DND-41 (cell line): ENCODE measurements at regions not wholly inside any gene's neighbourhood (a gene's known extent, or its start where the extent isn't known, plus 50 kb on each side); places are given as distances from the start of the nearest gene placed in this dataset.
A peak's percentile ranks its signal among the peaks of the same experiment; 100 is the strongest.

Experiments used
- ATAC-seq: fragments of 200-7000 bp; cut with Tn5 transposase; 3 replicates; pipeline ENCODE4 v1.9.1; 2021; ENCODE audit warnings: low read depth; ENCODE audit not compliant: insufficient read depth
- DNase-seq: peaks from one replicate; pipeline ENCODE4 v3.0.0-alpha.2; 2020
- H2AFZ ChIP-seq: 2 replicates; pipeline ENCODE4 v1.6.0; 2012; ENCODE audit warnings: low read depth, low read length
- H3K27ac ChIP-seq: 2 replicates; pipeline ENCODE4 v1.5.1; 2012; ENCODE audit warnings: low read length, inconsistent platforms
- H3K27me3 ChIP-seq: fragments of 200-600 bp; sonication (generic); 2 replicates; pipeline ENCODE4 v1.6.0; 2012; ENCODE audit warnings: low read length, mild to moderate bottlenecking, inconsistent platforms; ENCODE audit not compliant: insufficient read depth, poor library complexity
- H3K36me3 ChIP-seq: 2 replicates; pipeline ENCODE4 v1.5.1; 2012; ENCODE audit warnings: low read length, inconsistent platforms; ENCODE audit not compliant: insufficient read depth
- H3K4me1 ChIP-seq: 2 replicates; pipeline ENCODE4 v1.5.1; 2012; ENCODE audit warnings: mild to moderate bottlenecking, low read length; ENCODE audit not compliant: insufficient read depth
- H3K4me2 ChIP-seq: 2 replicates; pipeline ENCODE4 v1.6.0; 2012; ENCODE audit warnings: mild to moderate bottlenecking, moderate library complexity, low read length, inconsistent platforms; ENCODE audit not compliant: insufficient read depth
- H3K4me3 ChIP-seq, 2 experiments: fragments of 200-600 bp in 1 of 2; shearing (Covaris generic) in 1 of 2; 2 replicates each; pipeline ENCODE4 v1.5.1; 2012 to 2016; ENCODE audit warnings: inconsistent platforms in 2 of 2, low read length in 2 of 2, mild to moderate bottlenecking in 2 of 2, low read depth in 1 of 2, moderate library complexity in 1 of 2
- H3K79me2 ChIP-seq: 2 replicates; pipeline ENCODE4 v1.6.0; 2012; ENCODE audit warnings: low read length, inconsistent platforms; ENCODE audit not compliant: insufficient read depth
- H3K9ac ChIP-seq: 2 replicates; pipeline ENCODE4 v1.6.0; 2012; ENCODE audit warnings: low read depth, mild to moderate bottlenecking, inconsistent platforms, low read length, moderate library complexity
- H3K9me3 ChIP-seq: 2 replicates; pipeline ENCODE4 v1.5.1; 2012; ENCODE audit warnings: low read length, moderate library complexity, mild to moderate bottlenecking, inconsistent platforms; ENCODE audit not compliant: insufficient read depth, severe bottlenecking
- H4K20me1 ChIP-seq: 2 replicates; pipeline ENCODE4 v1.6.0; 2012; ENCODE audit warnings: low read length; ENCODE audit not compliant: insufficient read depth
- CTCF ChIP-seq: IDR thresholded peaks from 2 replicates; pipeline ENCODE4 v1.5.1; 2012; ENCODE audit warnings: borderline replicate concordance, low read length, moderate library complexity, mild to moderate bottlenecking; ENCODE audit not compliant: poor library complexity, severe bottlenecking; ENCODE audit errors: extremely low read depth
- EZH2 ChIP-seq: IDR thresholded peaks from 3 replicates; pipeline ENCODE4 v1.6.1; 2012; ENCODE audit warnings: borderline replicate concordance, low read depth, mild to moderate bottlenecking, moderate library complexity, low read length, inconsistent platforms; ENCODE audit not compliant: severe bottlenecking

DNA sequence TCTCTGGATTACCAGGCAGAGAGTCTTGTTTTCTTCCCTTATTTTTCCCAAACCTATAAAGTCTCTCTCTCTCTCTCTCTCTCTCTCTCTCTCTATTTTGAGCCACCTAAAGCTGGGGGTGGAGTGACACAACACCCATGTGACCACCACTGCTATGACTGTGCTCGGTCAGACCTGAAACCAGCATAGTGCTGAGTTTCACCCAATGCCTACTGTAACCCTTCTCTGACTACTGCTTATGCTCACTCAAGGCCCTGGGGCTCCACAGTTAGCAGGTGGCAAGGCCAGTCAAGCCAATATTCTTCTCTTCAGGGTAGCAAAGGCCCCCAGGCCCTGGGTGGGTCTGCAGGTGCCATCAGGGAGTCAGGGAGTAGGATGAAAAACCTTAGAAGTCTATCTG, 114.7 kb upstream of the ARMCX2 start:
- Histone ChIP-seq H2AFZ (no peak overlapping the region), H3K4me3 (no peak overlapping the region), H3K27ac (no peak overlapping the region), H3K4me1 (no peaks in the 10 kb centered on the region), H3K9me3 (no peaks in the 10 kb centered on the region), H3K27me3 (no peaks in the 10 kb centered on the region), H3K36me3 (no peaks in the 10 kb centered on the region), H3K79me2 (no peaks in the 10 kb centered on the region), H3K9ac (no peak overlapping the region), H3K4me2 (no peak overlapping the region), H4K20me1 (no peaks in the 10 kb centered on the region)
- no peak for ATAC-seq
- no peak for DNase-seq
- TF ChIP-seq CTCF (no peak), EZH2 (no peak)

- TF ChIP-seq CTCF, result no peak
- no peak for TF ChIP-seq EZH2
- DNase-seq, result no peak
- Histone ChIP-seq H3K9me3 (no peaks in the 10 kb centered on the region), H3K4me3 (no peak overlapping the region), H3K4me2 (no peak overlapping the region), H3K4me1 (no peaks in the 10 kb centered on the region), H3K9ac (no peak overlapping the region), H2AFZ (no peak overlapping the region), H3K79me2 (no peaks in the 10 kb centered on the region), H3K27me3 (no peaks in the 10 kb centered on the region), H3K27ac (no peak overlapping the region), H3K36me3 (no peaks in the 10 kb centered on the region), H4K20me1 (no peaks in the 10 kb centered on the region)
- ATAC-seq, result no peak
Measured at GRCh38 chrX:101764538-101764937, 104.9 kb upstream of the ARMCX2 start.

- peak; percentile 20 for DNase-seq
- TF ChIP-seq EZH2, result no peak
- peak; percentile 48 for TF ChIP-seq CTCF
- no peaks in the 10 kb centered on the region for H3K27me3 ChIP-seq
Measured at GRCh38 chrX:101759000-101759399, 99.3 kb upstream of the ARMCX2 start.

DNA sequence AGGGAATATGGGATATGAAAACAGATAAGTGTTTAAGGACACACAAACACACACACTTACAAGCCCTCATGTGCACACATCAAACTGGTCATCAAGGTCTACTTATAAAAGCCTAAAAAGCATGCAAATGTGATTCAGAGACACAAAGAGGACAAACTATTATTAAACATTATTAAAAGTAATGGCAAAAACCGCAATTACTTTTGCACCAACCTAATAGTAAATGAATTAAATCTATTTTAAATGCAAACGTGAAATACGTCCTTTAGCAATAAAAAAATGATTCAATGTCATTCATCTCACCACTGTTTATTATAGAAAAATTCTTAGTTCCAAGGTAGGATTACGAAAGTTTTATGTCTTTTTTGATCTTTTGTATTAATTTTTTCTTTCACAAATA, 91.1 kb upstream of the ARMCX2 start:
- H3K4me1 ChIP-seq, result no peaks in the 10 kb centered on the region
- H3K36me3 ChIP-seq, result no peaks in the 10 kb centered on the region
- H3K9ac ChIP-seq, result no peak overlapping the region
- H3K4me3 ChIP-seq, result no peak overlapping the region
- H3K9me3 ChIP-seq, result no peaks in the 10 kb centered on the region
- no peak for ATAC-seq
- H4K20me1 ChIP-seq, result no peaks in the 10 kb centered on the region
- H3K79me2 ChIP-seq, result no peaks in the 10 kb centered on the region
- H3K27ac ChIP-seq, result no peak overlapping the region
- no peak for DNase-seq
- no peak overlapping the region for H2AFZ ChIP-seq
- H3K4me2 ChIP-seq, result no peak overlapping the region
- H3K27me3 ChIP-seq, result no peaks in the 10 kb centered on the region
- TF ChIP-seq EZH2, result no peak
- TF ChIP-seq CTCF, result no peak

More at GRCh38 chrX:101759000-101759399, 99.3 kb upstream of the ARMCX2 start:
- no peaks in the 10 kb centered on the region for H3K4me1 ChIP-seq
- H3K79me2 ChIP-seq, result no peaks in the 10 kb centered on the region
- H3K9me3 ChIP-seq, result no peaks in the 10 kb centered on the region
- no peaks in the 10 kb centered on the region for H3K36me3 ChIP-seq
- no peak overlapping the region for H3K27ac ChIP-seq
- H3K4me3 ChIP-seq, result no peak overlapping the region
- no peak overlapping the region for H3K4me2 ChIP-seq
- no peak overlapping the region for H3K9ac ChIP-seq
- no peaks in the 10 kb centered on the region for H4K20me1 ChIP-seq
- no peak overlapping the region for H2AFZ ChIP-seq
- ATAC-seq, result peak; percentile 76
